ENCODE measurements at regions not wholly inside any gene's neighbourhood (a gene's known extent, or its start where the extent isn't known, plus 50 kb on each side); places are given as distances from the start of the nearest gene placed in this dataset.
"Not testable (repeated sequence)": the region's sequence is repeated elsewhere in the genome, so short reads cannot be mapped to it uniquely, and the experiment has no call there.

GRCh38 chrX:82732861-82733260 lies 775.2 kb upstream of the POU3F4 start:
- no peak for TF ChIP-seq CTCF (IDR thresholded peaks at IDR 0.05; ENCODE audit: low read depth, low read length)
- no peak overlapping the region for H3K27ac ChIP-seq
- no peaks in the 10 kb centered on the region for H3K9me3 ChIP-seq (ENCODE audit: severe bottlenecking)
- no peak overlapping the region for H3K4me3 ChIP-seq (ENCODE audit: low read depth, low read length)
- H3K27me3 ChIP-seq (ENCODE audit: insufficient read depth, low read depth, severe bottlenecking): peaks cover 5% of the 10 kb centered on the region
- H3K36me3 ChIP-seq: no peaks in the 10 kb centered on the region
- no peak for DNase-seq

- no peak overlapping the region for H3K4me3 ChIP-seq (ENCODE audit: low read depth, low read length)
- no peaks in the 10 kb centered on the region for H3K36me3 ChIP-seq
- no peak for DNase-seq
- peaks cover 5% of the 10 kb centered on the region for H3K27me3 ChIP-seq (ENCODE audit: insufficient read depth, low read depth, severe bottlenecking)
- H3K27ac ChIP-seq: no peak overlapping the region
- H3K9me3 ChIP-seq (ENCODE audit: severe bottlenecking): no peaks in the 10 kb centered on the region
- TF ChIP-seq CTCF (IDR thresholded peaks at IDR 0.05; ENCODE audit: low read depth, low read length): no peak
These were observed 774.0 kb upstream of the POU3F4 start for GRCh38 chrX:82734140-82734539.

- not testable (repeated sequence) for H3K4me3 ChIP-seq (ENCODE audit: low read depth, low read length); H3K36me3 ChIP-seq; DNase-seq; H3K27me3 ChIP-seq (ENCODE audit: insufficient read depth, low read depth, severe bottlenecking); H3K27ac ChIP-seq; H3K9me3 ChIP-seq (ENCODE audit: severe bottlenecking)
These were observed 769.8 kb upstream of the POU3F4 start for GRCh38 chrX:82738313-82738712.

GRCh38 chrX:82742351-82742750 lies 765.7 kb upstream of the POU3F4 start:
- Histone ChIP-seq H3K9me3 (ENCODE audit: severe bottlenecking) (no peaks in the 10 kb centered on the region), H3K36me3 (no peaks in the 10 kb centered on the region), H3K27ac (no peak overlapping the region), H3K4me3 (ENCODE audit: low read depth, low read length) (no peak overlapping the region), H3K27me3 (ENCODE audit: insufficient read depth, low read depth, severe bottlenecking) (peaks cover 21% of the 10 kb centered on the region)
- no peak for TF ChIP-seq CTCF (IDR thresholded peaks at IDR 0.05; ENCODE audit: low read depth, low read length)
- DNase-seq: no peak

GRCh38 chrX:82745725-82746124 lies 762.4 kb upstream of the POU3F4 start:
- not testable (repeated sequence) for H3K27ac ChIP-seq; H3K36me3 ChIP-seq; DNase-seq; H3K9me3 ChIP-seq (ENCODE audit: severe bottlenecking); H3K4me3 ChIP-seq (ENCODE audit: low read depth, low read length)
- peaks cover 36% of the 10 kb centered on the region for H3K27me3 ChIP-seq (ENCODE audit: insufficient read depth, low read depth, severe bottlenecking)

- H3K4me3 ChIP-seq (ENCODE audit: low read depth, low read length): no peak overlapping the region
- DNase-seq: no peak
- H3K27ac ChIP-seq: no peak overlapping the region
- H3K9me3 ChIP-seq (ENCODE audit: severe bottlenecking): peaks cover 3% of the 10 kb centered on the region
- H3K36me3 ChIP-seq: no peaks in the 10 kb centered on the region
- peaks cover 56% of the 10 kb centered on the region for H3K27me3 ChIP-seq (ENCODE audit: insufficient read depth, low read depth, severe bottlenecking)
- TF ChIP-seq CTCF (IDR thresholded peaks at IDR 0.05; ENCODE audit: low read depth, low read length): no peak
These were observed 759.1 kb upstream of the POU3F4 start for GRCh38 chrX:82748906-82749505.

GRCh38 chrX:82756272-82756671 lies 751.8 kb upstream of the POU3F4 start:
- Histone ChIP-seq H3K9me3 (ENCODE audit: severe bottlenecking) (peaks cover 3% of the 10 kb centered on the region), H3K4me3 (ENCODE audit: low read depth, low read length) (no peak overlapping the region), H3K27ac (no peak overlapping the region), H3K27me3 (ENCODE audit: insufficient read depth, low read depth, severe bottlenecking) (peaks cover 54% of the 10 kb centered on the region), H3K36me3 (no peaks in the 10 kb centered on the region)
- no peak for DNase-seq
- no peak for TF ChIP-seq CTCF (IDR thresholded peaks at IDR 0.05; ENCODE audit: low read depth, low read length)
